OCI-M2 (cell line): ENCODE measurements at regions not wholly inside any gene's neighbourhood (a gene's known extent, or its start where the extent isn't known, plus 50 kb on each side); places are given as distances from the start of the nearest gene placed in this dataset.

Experiments
- DNase-seq: peaks from one replicate; lab custom pipeline; 2025; ENCODE audit not compliant: unreplicated experiment; lab: John Stamatoyannopoulos, UW

GRCh38 chr7:121575194-121575765 lies 179.2 kb upstream of the FAM3C start:
- DNase-seq: no peak

- DNase-seq: no peak
Observed at GRCh38 chr7:121574109-121574508, 178.0 kb upstream of the FAM3C start.

- no peak for DNase-seq
Observed at GRCh38 chr7:121572615-121573014, 176.5 kb upstream of the FAM3C start.

- DNase-seq: no peak
Observed at GRCh38 chr7:121570365-121570764, 174.3 kb upstream of the FAM3C start.

GRCh38 chr7:121563177-121563576 lies 167.1 kb upstream of the FAM3C start:
- no peak for DNase-seq

- DNase-seq: no peak
Observed at GRCh38 chr7:121562259-121562658, 166.2 kb upstream of the FAM3C start.

GRCh38 chr7:121561717-121562116 lies 165.6 kb upstream of the FAM3C start:
- no peak for DNase-seq

- DNase-seq: no peak
Observed at GRCh38 chr7:121560267-121560990, 164.3 kb upstream of the FAM3C start.

GRCh38 chr7:121558288-121558687 lies 162.2 kb upstream of the FAM3C start:
- DNase-seq: no peak

GRCh38 chr7:121557034-121557892 lies 161.2 kb upstream of the FAM3C start:
- DNase-seq: no peak

- DNase-seq: no peak
Observed at GRCh38 chr7:121555558-121555957, 159.4 kb upstream of the FAM3C start.

- no peak for DNase-seq
Observed at GRCh38 chr7:121547544-121548092, 151.5 kb upstream of the FAM3C start.

- DNase-seq: no peak
Observed at GRCh38 chr7:121546632-121547543, 150.8 kb upstream of the FAM3C start.

- DNase-seq: no peak
Observed at GRCh38 chr7:121545418-121545817, 149.3 kb upstream of the FAM3C start.

GRCh38 chr7:121544726-121545125 lies 148.6 kb upstream of the FAM3C start:
- DNase-seq: no peak

- no peak for DNase-seq
Observed at GRCh38 chr7:121544238-121544637, 148.1 kb upstream of the FAM3C start.

GRCh38 chr7:121541457-121541856 lies 145.3 kb upstream of the FAM3C start:
- no peak for DNase-seq

GRCh38 chr7:121540138-121540537 lies 144.0 kb upstream of the FAM3C start:
- DNase-seq: no peak

- no peak for DNase-seq
Observed at GRCh38 chr7:121537031-121537430, 140.9 kb upstream of the FAM3C start.

- no peak for DNase-seq
Observed at GRCh38 chr7:121531175-121532070, 135.3 kb upstream of the FAM3C start.
